ENCODE measurements at regions not wholly inside any gene's neighbourhood (a gene's known extent, or its start where the extent isn't known, plus 50 kb on each side); places are given as distances from the start of the nearest gene placed in this dataset.

DNA sequence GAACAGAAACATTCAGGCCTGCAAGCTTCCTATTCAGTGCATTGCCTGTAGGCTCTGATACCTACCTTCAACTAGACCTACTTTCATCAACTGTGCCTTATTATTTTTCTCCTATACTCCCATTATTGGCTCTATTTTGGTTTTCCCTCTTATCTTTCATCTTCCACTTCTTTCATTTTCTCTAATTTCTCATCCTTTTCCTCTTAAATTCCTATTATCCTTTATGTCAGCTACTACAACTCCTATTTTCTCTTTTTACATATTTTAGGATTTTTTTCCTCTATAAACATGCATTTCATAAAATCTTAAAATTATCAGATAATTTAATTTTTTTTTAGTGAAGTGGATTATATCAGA lies 61.6 kb upstream of the PRDM8 start (continued):
- TF ChIP-seq CHD7 (IDR thresholded peaks at IDR 0.05; ENCODE audit: insufficient replicate concordance, low read length) (no peak), RBBP5 (IDR thresholded peaks at IDR 0.05; ENCODE audit: borderline replicate concordance, low read depth, low read length) (no peak), SAP30 (IDR thresholded peaks at IDR 0.05; ENCODE audit: insufficient read depth, insufficient replicate concordance, low read length) (no peak), CHD2 (IDR thresholded peaks at IDR 0.05; ENCODE audit: low read length) (no peak), USF2 (IDR thresholded peaks at IDR 0.05; ENCODE audit: low read length) (no peak), HDAC2 (IDR thresholded peaks at IDR 0.05; ENCODE audit: borderline replicate concordance in 1 of 2, low read depth in 2 of 2, low read length in 2 of 2) (no peak), KDM1A (IDR thresholded peaks at IDR 0.05; ENCODE audit: borderline replicate concordance, low read length) (no peak), YY1 (IDR thresholded peaks at IDR 0.05; ENCODE audit: low read depth, low read length) (no peak), EP300 (IDR thresholded peaks at IDR 0.05; ENCODE audit: borderline replicate concordance in 1 of 2, low read depth in 2 of 2, low read length in 2 of 2) (no peak), BACH1 (IDR thresholded peaks at IDR 0.05; ENCODE audit: low read length) (no peak), SRF (IDR thresholded peaks at IDR 0.05; ENCODE audit: low read depth, low read length) (no peak)
